OCI-LY7 (cell line): ENCODE measurements at regions not wholly inside any gene's neighbourhood (a gene's known extent, or its start where the extent isn't known, plus 50 kb on each side); places are given as distances from the start of the nearest gene placed in this dataset.

Source experiments
- CTCF ChIP-seq: fragments of 200-600 bp; sonication (generic); conservative IDR thresholded peaks from 2 replicates; pipeline ENCODE4 v1.5.1; 2014; ENCODE audit warnings: mild to moderate bottlenecking, antibody characterized with exemption, low read length, moderate library complexity, mixed read lengths
- EZH2phosphoT487 ChIP-seq: fragments of 200-600 bp; sonication (generic); IDR thresholded peaks from 2 replicates; pipeline ENCODE4 v1.6.1; 2018; ENCODE audit warnings: low read depth, borderline replicate concordance, mild to moderate bottlenecking, mixed run types, antibody characterized with exemption, low read length, moderate library complexity, mixed read lengths

GRCh38 chrX:39852491-39852890 lies 245.3 kb downstream of the BCOR start:
- TF ChIP-seq CTCF: no peak
- TF ChIP-seq EZH2phosphoT487: no peak
